Breast epithelium (tissue), 3 donors: ENCODE measurements at regions not wholly inside any gene's neighbourhood (a gene's known extent, or its start where the extent isn't known, plus 50 kb on each side); places are given as distances from the start of the nearest gene placed in this dataset.

ENCODE experiments used
- CTCF ChIP-seq, 3 donors: fragments of 450-650 bp; IDR thresholded peaks; one replicate each; pipeline ENCODE4 v1.5.1; 2016 to 2017; ENCODE audit warnings: antibody characterized with exemption in 3 of 3, mild to moderate bottlenecking in 3 of 3, moderate library complexity in 3 of 3
- POLR2A ChIP-seq: fragments of 450-650 bp; IDR thresholded peaks from one replicate; pipeline ENCODE4 v1.6.1; 2016; ENCODE audit warnings: antibody characterized with exemption, mild to moderate bottlenecking, moderate library complexity
- POLR2AphosphoS5 ChIP-seq, 3 donors: sonication (generic); formaldehyde crosslinking; IDR thresholded peaks; one replicate each; pipeline ENCODE4 v1.6.1; 2017; ENCODE audit warnings: antibody characterized with exemption in 3 of 3

- TF ChIP-seq CTCF (IDR thresholded peaks at IDR 0.05) (no peak), POLR2A (no peak), POLR2AphosphoS5 (IDR thresholded peaks at IDR 0.05) (no peak)
Measured at GRCh38 chr20:22829356-22829755, 205.8 kb upstream of the SSTR4 start.
